GM23248 (cell line): ENCODE measurements at regions not wholly inside any gene's neighbourhood (a gene's known extent, or its start where the extent isn't known, plus 50 kb on each side); places are given as distances from the start of the nearest gene placed in this dataset.

Source experiments
- DNase-seq: peaks from one replicate; pipeline ENCODE4 v3.0.0-alpha.2; 2015
- H2AFZ ChIP-seq: fragments of 200-600 bp; sonication (generic); 2 replicates; pipeline ENCODE4 v1.6.1; 2016; ENCODE audit warnings: antibody characterized with exemption
- H3F3A ChIP-seq: fragments of 200-600 bp; sonication (generic); 2 replicates; pipeline ENCODE4 v1.6.1; 2016; ENCODE audit warnings: mild to moderate bottlenecking, antibody characterized with exemption, mixed run types; ENCODE audit not compliant: insufficient read depth
- H3K27ac ChIP-seq: fragments of 200-600 bp; sonication (generic); 2 replicates; pipeline ENCODE4 v1.5.1; 2016; ENCODE audit warnings: mild to moderate bottlenecking
- H3K27me3 ChIP-seq: fragments of 200-600 bp; sonication (generic); replicated peaks from 2 replicates; pipeline ENCODE4 v1.6.1; 2016; ENCODE audit warnings: mild to moderate bottlenecking; ENCODE audit not compliant: insufficient read depth
- H3K36me3 ChIP-seq: fragments of 200-600 bp; sonication (generic); 2 replicates; pipeline ENCODE4 v1.6.1; 2016; ENCODE audit warnings: low read depth, mild to moderate bottlenecking
- H3K4me1 ChIP-seq: fragments of 200-600 bp; sonication (generic); 2 replicates; pipeline ENCODE4 v1.6.1; 2016; ENCODE audit warnings: mild to moderate bottlenecking; ENCODE audit not compliant: insufficient read depth
- H3K4me2 ChIP-seq: fragments of 200-600 bp; sonication (generic); one replicate; pipeline ENCODE4 v1.6.1; 2016; ENCODE audit warnings: mild to moderate bottlenecking; ENCODE audit not compliant: unreplicated experiment
- H3K4me3 ChIP-seq: fragments of 200-600 bp; sonication (generic); 2 replicates; pipeline ENCODE4 v1.5.1; 2016; ENCODE audit warnings: mild to moderate bottlenecking
- H3K79me2 ChIP-seq: fragments of 200-600 bp; sonication (generic); 2 replicates; pipeline ENCODE4 v1.6.1; 2016; ENCODE audit warnings: mild to moderate bottlenecking; ENCODE audit not compliant: insufficient read depth
- H3K9ac ChIP-seq: fragments of 200-600 bp; sonication (generic); 2 replicates; pipeline ENCODE4 v1.6.1; 2016; ENCODE audit warnings: mild to moderate bottlenecking
- H3K9me2 ChIP-seq: fragments of 200-600 bp; sonication (generic); 2 replicates; pipeline ENCODE4 v1.6.1; 2016; ENCODE audit warnings: mixed run types, mild to moderate bottlenecking, moderate library complexity; ENCODE audit not compliant: insufficient read depth
- H3K9me3 ChIP-seq: fragments of 200-600 bp; sonication (generic); one replicate; pipeline ENCODE4 v1.6.1; 2017; ENCODE audit warnings: low read depth
- H4K20me1 ChIP-seq: fragments of 200-600 bp; sonication (generic); 2 replicates; pipeline ENCODE4 v1.6.0; 2016; ENCODE audit not compliant: insufficient read depth
- EZH2 ChIP-seq: fragments of 200-600 bp; sonication (generic); IDR thresholded peaks from 2 replicates; pipeline ENCODE4 v1.6.1; 2018; ENCODE audit warnings: antibody characterized with exemption, mild to moderate bottlenecking; ENCODE audit not compliant: insufficient read depth, poor library complexity, severe bottlenecking
- EZH2phosphoT487 ChIP-seq: fragments of 200-600 bp; sonication (generic); IDR thresholded peaks from 2 replicates; pipeline ENCODE4 v1.6.1; 2018; ENCODE audit warnings: antibody characterized with exemption, moderate library complexity, mild to moderate bottlenecking, low read depth; ENCODE audit not compliant: insufficient read depth
- WGBS, 2 experiments: methylation state at CpG; one replicate each; pipeline ENCODE4 v1.1.6; 2015 to 2017; ENCODE audit warnings: low lambda C conversion rate in 2 of 2, low coverage in 1 of 2; ENCODE audit errors: missing lambda C conversion rate in 2 of 2; 5-methylcytosine and 5-hydroxymethylcytosine counted together
- in situ Hi-C: fragments of 300-500 bp; cut with MboI; formaldehyde crosslinking; loops from 2 replicates; pipeline ENCODE4 v1.15.0; 2020

DNA sequence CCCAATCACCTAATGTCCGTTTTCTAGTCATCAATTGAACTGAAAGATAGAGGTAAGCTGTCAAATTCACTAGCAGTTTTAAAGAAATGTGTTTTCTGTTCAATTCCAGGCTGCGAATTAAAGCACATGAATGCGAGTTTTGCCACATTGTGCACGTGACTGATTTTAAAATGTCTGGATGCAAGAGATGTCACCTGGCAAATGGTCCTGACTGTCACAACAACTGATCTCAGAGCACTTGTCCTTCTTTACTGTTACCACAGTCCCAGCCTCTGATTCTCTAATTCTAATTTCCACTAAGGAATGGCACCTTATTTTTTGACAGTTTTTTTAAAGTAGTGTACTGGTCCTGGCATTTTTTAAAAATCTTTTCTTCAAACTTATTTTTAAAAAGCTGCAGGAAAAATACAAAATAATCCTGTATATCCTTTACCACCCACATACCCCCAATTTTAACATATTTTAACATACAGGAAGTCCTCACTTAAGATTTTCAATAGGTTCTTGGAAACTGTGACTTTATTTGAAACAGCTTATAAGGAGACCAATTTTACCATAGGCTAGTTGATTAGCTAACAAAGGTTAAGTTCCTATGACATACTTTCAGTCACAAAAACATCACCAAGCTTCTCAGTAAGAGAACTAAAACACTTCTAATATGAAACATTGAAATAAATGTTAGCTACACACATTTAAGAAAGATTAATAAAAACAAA is 1364.3 kb downstream of the EFNA5 start:
- WGBS, 2 experiments: 41 to 45% methylated on average over 4 of the region's 4 CpGs
- in situ Hi-C loops: no loop called here
- TF ChIP-seq EZH2 (no peak), EZH2phosphoT487 (no peak)
- Histone ChIP-seq H3K36me3 (no peaks in the 10 kb centered on the region), H3K27ac (no peak overlapping the region), H2AFZ (no peak overlapping the region), H3K9ac (no peak overlapping the region), H3K4me2 (no peak overlapping the region), H3F3A (no peaks in the 10 kb centered on the region), H3K9me2 (no peaks in the 10 kb centered on the region), H3K9me3 (no peaks in the 10 kb centered on the region), H3K27me3 (no peaks in the 10 kb centered on the region), H3K79me2 (no peaks in the 10 kb centered on the region), H3K4me3 (no peak overlapping the region), H4K20me1 (no peaks in the 10 kb centered on the region), H3K4me1 (no peaks in the 10 kb centered on the region)
- no peak for DNase-seq

DNA sequence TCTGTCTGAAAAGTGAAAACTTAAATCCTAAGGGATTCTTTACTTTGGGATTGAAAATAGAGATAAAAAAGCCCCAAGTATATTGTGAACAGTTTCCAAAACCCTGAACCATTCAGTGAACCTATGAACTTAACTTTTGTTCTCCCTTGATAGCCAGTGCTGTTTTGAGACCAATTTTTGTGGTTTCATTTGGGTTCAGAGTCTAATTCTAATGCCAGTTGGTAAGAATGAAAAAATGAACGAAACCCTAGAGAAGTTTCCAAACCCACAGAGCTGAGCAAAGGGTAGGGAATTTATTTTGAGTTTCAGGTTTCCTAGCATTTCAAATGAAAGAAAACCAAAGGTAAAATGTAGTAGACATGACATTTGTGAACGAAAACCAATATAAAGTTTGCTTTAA is 1366.8 kb downstream of the EFNA5 start:
- Histone ChIP-seq H3K27ac (no peak overlapping the region), H3K4me1 (no peaks in the 10 kb centered on the region), H3K9me3 (no peaks in the 10 kb centered on the region), H3K79me2 (no peaks in the 10 kb centered on the region), H2AFZ (no peak overlapping the region), H3K36me3 (no peaks in the 10 kb centered on the region), H3K4me2 (no peak overlapping the region), H3K9ac (no peak overlapping the region), H3K4me3 (no peak overlapping the region), H3K9me2 (no peaks in the 10 kb centered on the region), H3K27me3 (no peaks in the 10 kb centered on the region), H4K20me1 (no peaks in the 10 kb centered on the region), H3F3A (no peaks in the 10 kb centered on the region)
- in situ Hi-C loops: no loop called here
- DNase-seq: no peak
- WGBS, 2 experiments: 23 to 34% methylated on average over 2 of the region's 2 CpGs
- TF ChIP-seq EZH2 (no peak), EZH2phosphoT487 (no peak)

DNA sequence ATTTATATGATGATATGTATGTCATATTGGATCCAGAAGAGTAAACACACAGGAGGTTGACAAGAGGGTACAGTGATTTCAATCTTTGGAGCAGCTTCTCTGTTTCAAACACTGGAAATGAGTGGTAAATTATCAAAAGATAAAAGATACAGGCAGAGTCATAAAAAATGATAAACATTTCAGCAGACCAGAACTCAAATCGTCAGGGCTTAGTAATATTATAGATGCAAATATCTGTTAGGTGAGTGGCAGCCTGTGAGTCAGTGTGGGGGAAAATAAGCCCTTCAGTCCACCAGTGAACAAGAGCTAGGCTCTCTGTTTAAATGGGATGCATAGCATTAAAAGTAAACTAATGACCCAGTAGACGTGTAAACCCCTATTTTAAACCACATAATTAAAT is 1378.1 kb downstream of the EFNA5 start:
- Histone ChIP-seq H3K9me2 (no peaks in the 10 kb centered on the region), H3K9ac (no peak overlapping the region), H3K4me3 (no peak overlapping the region), H3K4me1 (peaks cover 6% of the 10 kb centered on the region; the same call in 1 of the 2 replicates), H3F3A (no peaks in the 10 kb centered on the region), H4K20me1 (no peaks in the 10 kb centered on the region), H3K9me3 (no peaks in the 10 kb centered on the region), H3K27ac (no peak overlapping the region), H2AFZ (no peak overlapping the region), H3K4me2 (no peak overlapping the region), H3K36me3 (no peaks in the 10 kb centered on the region), H3K27me3 (no peaks in the 10 kb centered on the region), H3K79me2 (no peaks in the 10 kb centered on the region)
- TF ChIP-seq EZH2 (no peak), EZH2phosphoT487 (no peak)
- peak; percentile 23 for DNase-seq
- WGBS, 2 experiments: 0 to 4% methylated on average over 2 of the region's 2 CpGs
- in situ Hi-C loops: no loop called here

DNA sequence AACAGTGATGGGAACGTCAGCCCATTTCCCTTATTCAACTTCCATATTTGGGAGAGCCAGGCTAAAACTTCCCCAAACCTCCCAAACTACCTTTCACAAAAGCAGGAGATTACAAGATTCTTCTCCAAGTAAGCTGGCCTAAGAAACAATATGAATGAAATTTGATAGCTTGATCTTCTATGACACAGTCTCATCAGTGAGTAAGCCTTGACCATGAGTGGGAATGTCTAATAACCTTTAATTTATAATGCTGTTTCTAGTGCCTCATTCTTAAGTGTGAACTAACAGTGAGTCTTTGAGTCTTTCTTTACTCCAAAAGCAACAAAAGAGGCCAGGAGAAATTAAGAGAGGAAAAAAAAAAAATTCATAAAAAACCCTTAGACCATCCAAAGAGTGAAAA is 1379.9 kb downstream of the EFNA5 start:
- Histone ChIP-seq H3K4me1 (peaks cover 6% of the 10 kb centered on the region; the same call in 1 of the 2 replicates), H3K36me3 (no peaks in the 10 kb centered on the region), H3K27ac (no peak overlapping the region), H3K4me3 (no peak overlapping the region), H3K79me2 (no peaks in the 10 kb centered on the region), H3F3A (no peaks in the 10 kb centered on the region), H3K27me3 (no peaks in the 10 kb centered on the region), H3K9ac (no peak overlapping the region), H3K9me3 (no peaks in the 10 kb centered on the region), H2AFZ (no peak overlapping the region), H4K20me1 (no peaks in the 10 kb centered on the region), H3K9me2 (no peaks in the 10 kb centered on the region), H3K4me2 (no peak overlapping the region)
- in situ Hi-C loops: no loop called here
- WGBS, 2 experiments: 56 to 68% methylated on average over 1 of the region's 1 CpG
- no peak for TF ChIP-seq EZH2phosphoT487
- DNase-seq: peak; percentile 29
